GM21390 (cell line): ENCODE measurements at regions not wholly inside any gene's neighbourhood (a gene's known extent, or its start where the extent isn't known, plus 50 kb on each side); places are given as distances from the start of the nearest gene placed in this dataset.

Experiments
- ATAC-seq: cut with Tn5 transposase; IDR thresholded peaks from one replicate; pipeline ENCODE4 v1.9.1; 2021; ENCODE audit not compliant: unreplicated experiment

DNA sequence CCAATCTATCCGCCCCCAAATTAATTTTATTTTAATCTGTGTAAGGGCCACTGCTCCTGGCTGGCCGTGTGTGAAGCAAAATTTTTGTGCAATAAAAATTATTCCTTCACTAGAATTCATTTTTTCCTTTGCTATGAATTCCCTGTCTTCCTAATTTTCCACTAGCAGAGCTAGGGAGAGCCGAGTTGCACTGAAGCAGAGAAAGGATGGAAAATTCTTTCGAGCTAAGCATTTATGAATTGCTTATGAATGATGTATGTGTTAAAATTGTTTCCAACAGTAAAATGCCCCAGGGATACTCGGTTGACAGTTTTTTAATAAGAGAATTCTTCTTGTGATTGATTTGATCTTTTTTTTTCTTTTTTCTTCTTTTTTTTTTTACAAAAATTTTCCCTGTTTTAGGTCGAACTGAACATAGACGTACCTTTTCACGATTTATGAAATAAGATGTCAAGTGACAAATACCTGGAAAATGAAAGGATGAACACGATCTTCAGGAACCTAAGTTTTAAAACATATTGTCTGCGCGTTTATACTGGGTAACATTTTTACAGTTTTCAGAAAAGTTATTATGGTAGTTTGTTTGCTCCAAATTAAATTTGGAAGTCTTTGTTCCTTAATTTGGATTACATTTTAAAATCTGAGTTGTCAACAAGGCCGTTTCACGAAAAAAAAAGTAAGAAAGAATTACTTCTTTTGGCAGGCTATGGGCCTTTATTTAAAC, 288.8 kb upstream of the NFE2L3 start:
- no peak for ATAC-seq

DNA sequence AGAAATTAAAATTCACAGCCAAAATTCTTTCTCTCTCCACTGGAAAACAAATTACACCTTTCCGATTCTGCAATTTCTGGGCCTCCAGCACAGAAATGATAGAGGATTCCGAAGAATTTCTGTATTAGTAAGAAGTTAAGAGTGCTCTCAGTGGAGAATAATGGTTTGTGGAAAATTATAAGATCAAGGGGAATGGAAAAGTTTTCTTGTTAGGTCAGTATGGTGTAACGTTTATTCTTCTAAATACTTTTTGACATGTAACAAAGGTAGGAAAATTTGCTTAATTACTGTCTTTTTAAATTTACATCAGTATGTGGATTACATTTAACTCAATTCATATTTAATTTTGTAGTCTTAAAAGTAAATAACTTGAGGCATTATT, 288.3 kb upstream of the NFE2L3 start:
- no peak for ATAC-seq

DNA sequence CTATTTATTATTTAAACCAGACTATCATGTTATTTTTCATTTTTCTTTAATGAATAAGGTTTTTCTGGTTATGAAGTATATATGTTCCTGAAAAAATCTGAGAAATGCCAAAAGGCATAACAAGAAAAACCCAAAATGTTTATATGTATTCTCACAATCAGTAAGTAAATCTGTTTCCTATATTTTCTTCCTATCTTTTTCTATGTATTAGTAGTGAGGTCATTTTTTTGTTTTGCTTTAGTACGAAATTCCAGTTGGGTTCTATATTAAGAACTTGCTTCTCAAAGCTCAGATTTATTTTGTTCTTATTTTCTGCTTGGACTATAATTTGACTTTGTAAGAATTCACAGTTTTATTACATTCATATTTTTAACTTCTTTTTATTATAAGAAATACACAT, 287.5 kb upstream of the NFE2L3 start:
- no peak for ATAC-seq

DNA sequence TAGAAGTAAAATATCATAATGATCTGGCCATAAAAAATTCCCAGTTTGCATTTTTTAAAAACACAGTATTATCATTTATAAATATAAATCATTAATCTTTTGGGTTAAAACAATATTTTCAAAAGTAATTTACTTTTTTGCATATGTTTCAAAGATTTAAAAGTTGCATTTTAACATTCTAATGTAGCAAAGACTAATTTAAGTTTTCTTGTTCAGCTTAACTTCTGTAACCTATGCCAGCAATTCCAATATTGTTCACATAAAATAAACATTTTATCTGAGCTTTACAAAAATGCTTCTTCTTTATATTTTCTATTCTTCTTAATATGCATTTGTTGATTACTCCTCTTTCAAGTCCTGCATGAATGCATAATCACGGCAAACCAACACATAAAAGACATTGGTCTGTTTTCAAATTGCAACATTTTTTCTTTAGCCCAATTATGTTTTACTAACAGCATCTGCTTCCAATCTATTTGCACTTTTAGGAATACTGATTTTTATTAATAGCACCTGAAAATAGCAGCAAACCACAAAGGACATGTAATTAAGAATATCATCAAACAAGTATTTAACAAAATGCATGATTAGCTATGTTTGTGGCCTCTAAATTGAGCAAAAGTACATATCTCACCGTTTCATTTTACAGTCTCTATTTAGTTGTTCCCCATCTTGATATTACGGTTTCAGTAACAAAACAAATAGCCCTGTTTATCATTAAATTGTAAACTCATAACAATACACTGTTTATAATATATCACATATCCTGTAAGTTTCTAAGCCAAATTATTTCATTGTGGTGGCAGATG, 286.9 kb upstream of the NFE2L3 start:
- no peak for ATAC-seq

DNA sequence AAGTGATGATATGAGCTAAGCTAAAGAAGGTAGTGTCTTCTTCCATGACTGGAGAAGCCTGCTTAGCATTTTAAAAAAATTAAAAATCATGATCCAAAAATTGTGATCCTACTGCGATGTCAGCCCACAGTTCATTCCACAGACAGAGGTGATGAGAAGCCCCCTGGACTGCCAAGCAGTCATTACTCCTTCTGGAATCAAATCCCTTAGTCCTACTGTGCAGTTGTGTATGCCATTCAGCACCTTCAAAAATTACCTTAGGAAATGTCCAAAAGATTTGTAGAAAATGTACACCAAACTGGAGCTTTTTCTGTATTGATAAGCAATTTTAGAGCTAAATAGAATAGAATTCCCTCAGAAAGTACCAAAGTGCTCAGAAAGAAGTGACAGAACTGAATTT, 283.5 kb upstream of the NFE2L3 start:
- no peak for ATAC-seq

DNA sequence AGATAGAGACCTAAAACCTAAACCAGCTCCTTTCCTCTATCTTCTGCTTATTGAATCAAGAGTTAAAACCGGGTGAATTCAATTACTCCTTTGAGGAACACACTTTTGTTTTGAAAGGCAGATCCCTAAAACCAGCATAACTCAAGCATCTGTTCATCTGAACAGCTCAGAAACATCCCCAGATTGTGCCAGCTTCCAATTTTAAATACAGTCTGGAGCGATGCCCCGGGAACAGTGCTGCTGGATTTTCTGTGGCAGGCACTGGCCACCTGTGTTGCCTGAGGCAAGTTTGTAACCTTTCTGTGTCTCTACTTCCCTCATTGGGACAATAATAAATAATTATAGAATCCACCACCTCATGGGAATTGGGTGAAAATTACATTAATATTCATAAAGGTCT, 281.4 kb upstream of the NFE2L3 start:
- no peak for ATAC-seq

DNA sequence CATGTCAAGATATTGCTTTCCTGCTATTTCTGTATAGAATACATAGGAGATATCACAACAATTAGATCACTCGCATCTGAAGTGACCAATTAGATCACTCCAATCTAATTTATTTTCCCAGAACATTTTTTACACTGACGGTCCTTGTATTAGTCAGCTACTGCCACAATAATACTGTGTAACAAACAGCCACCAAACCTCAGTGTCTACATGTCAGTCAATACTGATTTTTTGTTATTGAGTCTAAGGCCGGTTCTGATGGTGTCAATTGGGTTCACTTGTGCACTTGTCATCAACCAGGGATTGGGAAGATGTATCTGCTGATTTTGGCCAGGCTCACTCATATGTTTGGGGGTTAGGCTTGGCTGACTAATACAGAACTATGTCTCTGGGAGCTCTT, 275.9 kb upstream of the NFE2L3 start:
- no peak for ATAC-seq

DNA sequence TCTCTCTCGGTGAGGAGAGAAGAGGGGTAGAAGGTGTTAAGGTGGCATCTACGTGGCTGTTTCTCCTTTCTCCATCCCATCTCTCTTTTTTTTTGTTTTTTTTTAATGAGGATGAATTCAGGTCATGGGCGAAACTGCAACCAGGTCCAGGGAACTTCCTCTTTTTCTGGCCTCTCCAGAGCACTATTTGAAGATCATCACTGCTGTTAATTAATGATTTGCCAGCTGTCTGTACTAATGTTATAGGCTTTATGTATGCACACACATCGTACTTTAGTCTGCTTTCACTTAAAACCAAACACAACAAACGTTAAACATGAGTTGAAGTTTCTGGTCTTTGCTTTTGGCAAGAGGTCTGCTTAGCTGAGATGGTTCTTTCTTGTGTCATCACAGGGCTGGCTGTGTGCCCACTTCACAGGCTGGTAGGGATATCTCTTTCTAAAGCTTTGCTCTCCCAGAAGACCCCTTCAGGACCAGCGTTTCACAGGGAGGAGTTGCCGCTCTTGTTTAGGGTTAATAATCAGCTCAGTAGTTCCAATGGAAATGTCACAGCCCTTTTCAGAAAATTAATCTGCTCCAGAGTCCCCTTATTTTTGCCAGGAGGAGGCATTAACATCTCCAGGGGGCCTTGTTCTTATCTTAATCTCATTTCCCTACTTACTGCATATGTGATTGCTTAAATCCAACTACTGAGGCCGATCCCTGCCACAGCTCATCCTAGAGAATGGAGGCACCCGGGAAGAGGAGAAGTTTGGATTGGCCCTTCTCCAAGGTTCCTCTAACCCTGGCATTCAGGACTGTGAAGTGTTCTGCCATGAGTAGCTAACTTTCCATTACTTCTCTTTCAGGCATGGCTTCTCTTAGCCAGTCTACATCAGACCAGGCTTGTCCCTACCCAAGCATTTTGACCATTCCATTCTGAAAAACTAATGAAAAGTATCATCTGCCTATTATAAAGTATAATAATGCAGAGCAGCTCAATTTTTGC, 273.9 kb upstream of the NFE2L3 start:
- ATAC-seq, result no peak

DNA sequence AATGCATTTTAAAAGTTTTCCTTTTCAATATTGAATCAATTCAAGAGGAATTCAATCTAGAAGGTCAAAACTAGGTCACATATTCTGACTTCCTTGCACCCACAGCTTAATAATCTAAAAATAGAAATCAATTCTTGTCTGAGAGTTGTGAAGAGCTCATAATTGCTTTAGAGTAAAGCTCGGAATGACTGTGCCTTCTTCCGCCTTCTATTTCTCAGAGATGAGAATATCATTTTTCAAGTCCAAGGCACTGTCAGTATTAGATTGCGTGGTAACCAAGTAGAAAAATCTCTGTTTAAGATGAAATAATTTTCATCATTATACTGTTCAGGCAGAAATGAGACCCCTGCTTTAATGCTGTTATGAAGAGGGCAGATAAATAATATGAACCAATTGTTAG, 272.2 kb upstream of the NFE2L3 start:
- ATAC-seq, result no peak

DNA sequence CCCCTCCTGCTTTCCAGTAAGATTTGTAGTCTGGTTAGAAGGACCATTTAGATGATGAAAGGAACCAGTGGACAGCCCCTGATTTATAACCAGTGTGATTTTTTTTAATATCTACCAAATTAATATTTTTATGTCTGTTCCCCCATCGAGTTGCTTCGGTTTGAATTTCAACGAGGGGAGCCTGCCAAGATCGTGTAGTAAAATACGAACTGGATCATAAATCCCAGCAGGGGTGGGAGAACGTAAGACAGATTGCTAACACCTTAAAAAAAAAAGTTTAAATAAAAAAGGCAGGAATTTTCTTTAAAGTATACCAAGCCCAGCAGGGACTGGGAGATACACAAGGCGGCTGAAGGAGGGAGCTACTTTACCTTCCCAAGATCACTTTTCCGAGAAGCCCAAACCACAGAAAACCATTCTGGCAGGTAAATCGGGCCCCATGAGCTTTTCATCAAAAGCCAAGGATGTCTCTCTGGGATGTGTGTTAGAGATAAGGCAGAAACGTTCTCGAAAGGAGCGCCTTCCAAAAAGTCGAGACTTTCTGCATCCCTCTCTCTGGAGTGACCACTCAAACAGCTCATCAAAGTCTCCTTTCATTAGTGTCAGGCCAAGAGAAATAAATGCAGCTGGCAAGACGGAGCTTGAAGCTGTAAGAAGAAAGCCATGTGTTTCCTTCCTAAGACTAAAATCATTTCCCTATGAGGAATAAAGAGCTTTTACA, 270.5 kb upstream of the NFE2L3 start:
- no peak for ATAC-seq

DNA sequence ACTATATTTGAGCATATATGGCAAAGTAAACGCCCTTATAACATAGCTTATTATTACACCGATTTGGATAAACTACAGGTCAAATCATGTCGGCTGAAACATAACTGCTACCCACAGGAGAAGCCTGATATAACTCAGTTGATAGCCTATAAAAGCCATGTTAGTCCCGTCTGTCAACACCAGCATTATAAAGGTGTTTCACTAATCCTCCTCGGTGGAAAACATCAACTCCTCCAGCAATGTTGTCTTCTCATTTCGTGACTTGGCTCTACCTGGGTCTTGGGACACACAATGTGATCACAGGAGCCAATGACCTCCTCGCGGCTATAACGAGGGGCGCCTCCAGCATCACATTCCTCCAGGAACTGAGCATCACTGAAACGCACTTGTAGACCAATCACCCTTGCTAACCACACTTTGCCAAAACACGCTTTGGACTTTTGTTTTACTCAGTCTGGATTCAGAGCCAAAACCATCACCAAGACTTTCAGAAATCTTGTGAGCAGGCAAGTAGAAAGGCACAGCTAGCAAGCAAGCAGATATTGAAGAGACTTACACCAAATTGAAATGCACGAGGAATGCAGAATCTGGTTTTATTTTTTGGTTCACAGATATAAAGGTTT, 269.7 kb upstream of the NFE2L3 start:
- ATAC-seq, result no peak

DNA sequence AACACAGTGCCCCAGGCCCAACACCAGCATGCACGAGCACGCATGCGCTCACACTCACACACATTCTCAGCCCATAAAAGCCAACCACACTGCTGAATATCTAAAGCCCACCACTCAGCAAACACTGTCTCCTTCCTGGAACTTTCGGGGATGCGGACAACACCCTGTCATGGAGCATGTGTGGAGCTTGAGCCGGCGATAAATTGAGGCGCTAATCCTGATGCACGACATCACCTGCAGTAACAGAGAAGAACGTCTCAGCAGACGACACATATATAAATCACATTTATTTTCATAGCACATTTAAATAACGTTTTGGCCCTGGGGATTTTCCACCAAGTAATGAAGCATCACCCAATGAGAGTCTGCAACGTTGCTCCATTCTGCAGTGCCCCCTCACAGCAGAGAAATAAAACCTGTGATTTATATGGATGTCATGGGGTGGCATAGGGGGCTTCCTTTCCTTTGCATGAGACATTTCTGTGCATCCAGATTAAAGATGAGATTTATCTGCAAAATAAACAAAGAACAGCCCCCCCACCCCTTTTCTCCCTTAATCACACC, 267.7 kb upstream of the NFE2L3 start:
- no peak for ATAC-seq

DNA sequence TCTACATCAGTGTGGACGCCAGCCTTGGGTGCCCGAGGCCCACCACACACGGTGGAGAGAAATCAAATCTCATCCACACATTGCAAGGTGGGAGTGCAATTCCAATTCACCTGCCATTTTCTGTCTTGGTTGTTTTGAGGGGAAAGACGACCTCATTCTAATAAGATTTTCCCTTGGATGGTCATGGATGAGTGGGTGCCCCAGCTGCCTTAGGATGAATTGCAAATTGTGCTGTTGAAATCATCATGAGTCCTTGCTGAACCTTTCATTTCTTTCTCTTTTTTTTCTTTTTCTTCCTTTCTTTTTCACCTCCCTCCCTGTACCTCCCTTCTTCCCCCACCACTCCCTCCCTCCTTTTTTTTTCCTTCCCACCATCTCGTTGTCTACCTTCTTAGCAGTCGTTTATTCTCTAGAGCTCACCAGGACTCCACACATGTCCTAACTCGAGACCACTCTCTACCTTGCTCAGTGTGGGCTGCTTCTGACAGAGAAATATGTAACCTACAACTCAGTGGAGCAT, 266.9 kb upstream of the NFE2L3 start:
- ATAC-seq, result no peak

DNA sequence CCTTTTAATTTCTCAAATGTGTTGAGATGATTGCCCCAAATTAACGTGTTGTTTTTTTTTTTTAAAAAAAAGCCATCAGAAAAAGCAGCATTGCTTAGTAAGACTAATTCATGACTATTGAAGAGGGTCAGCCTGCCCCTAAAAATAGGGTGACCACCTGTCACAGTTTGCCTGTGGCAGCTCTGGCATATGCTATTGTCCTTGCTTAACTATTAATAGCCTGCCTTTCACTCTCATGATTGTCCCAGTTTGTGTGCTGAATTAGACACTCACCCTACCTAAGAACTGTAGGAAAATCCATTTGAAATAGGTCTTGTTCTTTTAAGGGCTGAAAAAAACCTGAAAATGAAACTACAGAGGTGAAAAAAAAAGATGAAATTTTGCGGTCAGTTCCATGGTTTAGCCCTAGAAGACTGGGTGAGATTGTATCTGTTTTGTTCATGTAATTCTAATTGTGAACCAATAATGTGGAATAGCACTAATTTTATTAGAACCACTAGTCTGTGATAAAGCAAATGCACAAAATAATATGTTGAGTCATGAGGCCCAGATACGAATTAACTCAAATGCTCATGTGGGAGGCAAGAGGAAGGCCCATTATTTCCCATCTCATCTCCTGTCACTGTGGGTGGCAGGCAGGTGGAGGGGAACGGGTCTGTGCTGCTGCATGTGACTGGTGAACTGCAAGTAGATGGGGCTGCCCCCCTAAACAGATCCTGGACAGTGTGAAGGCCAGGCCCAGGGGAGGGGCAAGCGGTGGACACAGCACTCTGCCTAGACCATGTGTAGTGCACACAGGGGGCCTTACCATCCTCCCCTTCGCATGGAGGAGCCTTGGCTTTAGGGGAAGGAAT, 265.4 kb upstream of the NFE2L3 start:
- ATAC-seq, result no peak

DNA sequence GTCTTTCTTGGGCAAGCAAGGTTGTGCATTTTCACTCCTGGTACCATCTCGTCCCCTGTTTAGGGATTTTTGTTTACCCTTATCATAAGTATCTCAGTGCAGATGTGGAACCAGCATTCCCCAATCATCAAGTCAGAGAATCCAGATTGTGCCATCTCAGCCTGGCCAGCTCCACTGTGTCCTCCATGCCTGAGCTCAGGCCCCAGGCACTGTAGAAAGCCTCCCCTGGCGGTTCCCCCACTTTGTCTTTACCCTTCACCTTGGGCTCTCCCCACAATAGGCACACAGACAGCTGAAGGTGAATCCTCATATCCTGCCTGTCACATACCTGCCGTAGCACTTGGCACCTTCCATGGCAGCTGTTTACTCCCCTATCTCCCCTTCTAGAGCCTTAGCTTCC, 264.7 kb upstream of the NFE2L3 start:
- ATAC-seq, result no peak

DNA sequence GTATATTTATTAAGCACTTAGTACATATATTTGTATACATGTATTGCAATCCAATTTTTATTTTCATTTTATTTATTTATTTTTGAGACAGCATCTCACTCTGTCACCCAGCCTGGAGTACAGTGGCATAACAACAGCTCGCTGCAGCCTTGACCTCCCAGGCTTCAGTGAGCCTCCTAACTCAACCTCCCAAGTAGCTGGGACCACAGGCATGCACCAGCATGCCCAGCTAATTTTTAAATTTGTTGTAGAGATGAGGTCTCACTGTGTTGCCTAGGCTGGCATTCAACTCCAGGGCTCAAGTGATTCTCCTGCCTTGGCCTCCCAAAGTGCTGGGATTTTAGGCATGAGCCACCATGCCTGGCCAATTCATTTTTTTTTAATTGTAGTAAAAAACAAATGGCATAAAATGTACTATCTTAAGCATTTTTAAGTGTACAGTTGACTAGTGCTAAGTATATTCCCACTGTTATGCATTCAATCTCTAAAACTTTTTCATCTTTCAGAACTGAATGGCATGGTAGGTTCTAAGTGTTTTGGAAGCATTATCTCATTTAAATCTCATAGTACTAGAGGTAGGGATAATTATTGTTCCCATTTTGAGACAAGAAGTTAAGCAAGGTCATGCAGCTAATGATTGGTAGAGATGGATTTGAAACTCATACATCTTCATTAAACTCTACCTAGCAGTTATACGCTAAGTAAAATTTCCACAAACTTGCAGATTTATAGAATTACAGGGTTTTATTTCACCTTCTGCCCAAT, 264.0 kb upstream of the NFE2L3 start:
- ATAC-seq, result no peak

DNA sequence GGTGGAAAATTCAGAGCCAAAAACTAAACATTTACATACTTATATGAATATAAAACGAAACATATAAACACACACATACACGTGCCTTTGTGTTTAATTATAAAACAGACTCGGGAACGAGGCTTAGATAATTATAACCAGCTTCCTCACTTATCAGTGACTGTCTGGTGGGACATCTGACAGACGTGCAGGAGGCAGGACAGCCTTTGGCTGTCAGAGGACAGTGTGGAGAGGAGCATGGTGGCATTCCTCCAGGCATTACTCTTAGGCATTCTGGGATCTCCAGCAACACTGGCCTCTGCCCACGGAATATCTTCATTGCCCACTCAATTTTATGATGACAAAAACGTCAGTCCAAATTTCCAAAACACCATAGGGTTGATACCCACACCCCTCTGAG, 262.2 kb upstream of the NFE2L3 start:
- ATAC-seq, result no peak

DNA sequence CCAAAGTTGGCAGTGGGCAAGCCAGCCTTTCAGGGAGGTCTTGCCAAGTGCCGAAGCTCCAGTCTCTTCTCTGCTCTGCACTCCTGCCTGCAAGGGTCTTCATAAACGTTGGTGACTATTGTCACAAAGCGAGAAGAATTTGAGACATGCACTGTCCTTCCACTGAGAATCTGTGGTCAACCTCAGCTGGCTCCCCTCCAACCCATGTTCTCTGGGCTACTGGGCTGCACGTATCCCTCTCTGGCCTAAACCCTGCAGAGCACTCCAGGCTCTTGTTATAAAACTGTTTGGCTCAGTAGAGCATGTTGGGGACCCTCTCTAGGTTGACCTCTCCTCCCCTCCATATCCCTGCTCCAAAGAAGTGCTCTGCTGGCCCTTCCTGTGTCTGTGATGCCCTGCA, 260.4 kb upstream of the NFE2L3 start:
- ATAC-seq, result no peak
